Forelimb muscle (tissue), 1 donor: ENCODE measurements at regions not wholly inside any gene's neighbourhood (a gene's known extent, or its start where the extent isn't known, plus 50 kb on each side); places are given as distances from the start of the nearest gene placed in this dataset.
A peak's percentile ranks its signal among the peaks of the same experiment; 100 is the strongest.

Source experiments
- DNase-seq: peaks from one replicate; pipeline ENCODE4 v3.0.0-alpha.2; 2013; ENCODE audit warnings: low read depth

- DNase-seq: no peak
These were observed 562.7 kb upstream of the NRSN1 start for GRCh38 chr6:23563323-23563722.

- DNase-seq: no peak
These were observed 559.6 kb upstream of the NRSN1 start for GRCh38 chr6:23566418-23566817.

DNA sequence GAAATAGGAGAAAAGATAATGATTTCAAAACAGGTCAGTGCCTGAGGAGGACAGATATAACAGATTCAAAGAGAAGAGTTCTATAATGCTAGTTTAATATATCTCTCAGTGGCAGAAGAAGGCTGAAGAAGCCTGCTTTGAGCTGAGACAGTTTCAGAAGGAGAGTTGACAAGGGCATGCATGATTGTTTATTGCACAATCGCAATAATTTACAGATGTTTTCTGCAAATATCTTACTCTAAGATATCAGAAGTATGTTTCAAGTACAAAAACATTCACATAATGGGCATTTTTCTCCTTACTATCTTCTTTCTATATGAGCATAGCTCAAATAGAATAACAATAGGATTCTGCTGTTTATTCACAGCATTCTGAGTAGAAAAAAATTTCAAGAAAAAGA, 557.7 kb upstream of the NRSN1 start:
- DNase-seq: no peak

- DNase-seq: no peak
These were observed 541.8 kb upstream of the NRSN1 start for GRCh38 chr6:23584134-23584763.

DNA sequence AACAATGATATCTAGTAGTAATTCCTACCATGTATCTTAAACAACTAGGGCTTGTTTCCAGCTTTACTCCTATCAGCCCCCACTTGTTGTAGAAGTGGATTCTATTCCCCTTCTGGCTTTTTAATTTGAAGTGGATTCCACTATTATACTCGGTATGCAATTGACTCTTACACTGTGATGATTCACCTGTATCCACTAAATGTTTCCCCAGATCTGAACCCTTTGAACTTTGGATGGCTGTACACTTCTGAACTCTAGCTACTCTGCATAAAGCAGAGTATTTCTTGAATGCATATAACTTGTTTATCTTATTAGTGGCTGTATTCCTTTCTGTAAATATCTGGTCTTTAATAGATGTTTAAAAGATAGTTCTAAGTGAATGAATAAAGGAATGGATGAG, 538.4 kb upstream of the NRSN1 start:
- DNase-seq: no peak

GRCh38 chr6:23589811-23590210, 536.2 kb upstream of the NRSN1 start:
- DNase-seq: no peak

DNA sequence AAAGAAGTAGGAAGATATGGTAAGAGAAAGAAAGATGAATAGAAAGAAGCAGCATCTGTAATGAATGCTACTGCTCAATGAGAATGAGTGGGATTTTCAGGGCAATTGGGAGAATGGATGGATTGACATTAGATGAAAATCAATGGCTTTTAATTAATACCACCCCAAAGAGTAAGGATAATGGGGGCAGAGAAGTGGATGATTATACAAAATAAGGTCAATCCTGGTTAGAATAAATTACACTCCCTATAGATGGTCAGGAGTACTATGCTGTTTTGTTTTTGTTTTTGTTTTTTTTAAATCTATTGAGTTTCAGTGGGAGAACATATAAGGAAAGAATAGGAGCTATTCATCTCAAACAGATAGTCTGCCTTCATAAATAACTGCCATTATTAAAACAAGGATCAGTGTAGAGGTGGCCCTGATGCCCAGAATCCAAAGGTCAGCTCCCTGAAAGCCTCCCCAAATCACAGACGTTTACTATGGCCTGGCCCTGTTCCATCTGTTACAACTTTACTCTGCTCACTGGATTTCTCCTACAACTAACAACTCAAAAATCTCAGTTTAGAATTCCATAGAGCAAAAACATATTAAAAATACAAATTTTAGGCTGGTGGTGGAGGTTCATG, 535.4 kb upstream of the NRSN1 start:
- DNase-seq: no peak

GRCh38 chr6:23591761-23592160, 534.3 kb upstream of the NRSN1 start:
- no peak for DNase-seq

- no peak for DNase-seq
These were observed 525.9 kb upstream of the NRSN1 start for GRCh38 chr6:23600118-23600517.

GRCh38 chr6:23601811-23602345, 524.1 kb upstream of the NRSN1 start:
- no peak for DNase-seq

DNA sequence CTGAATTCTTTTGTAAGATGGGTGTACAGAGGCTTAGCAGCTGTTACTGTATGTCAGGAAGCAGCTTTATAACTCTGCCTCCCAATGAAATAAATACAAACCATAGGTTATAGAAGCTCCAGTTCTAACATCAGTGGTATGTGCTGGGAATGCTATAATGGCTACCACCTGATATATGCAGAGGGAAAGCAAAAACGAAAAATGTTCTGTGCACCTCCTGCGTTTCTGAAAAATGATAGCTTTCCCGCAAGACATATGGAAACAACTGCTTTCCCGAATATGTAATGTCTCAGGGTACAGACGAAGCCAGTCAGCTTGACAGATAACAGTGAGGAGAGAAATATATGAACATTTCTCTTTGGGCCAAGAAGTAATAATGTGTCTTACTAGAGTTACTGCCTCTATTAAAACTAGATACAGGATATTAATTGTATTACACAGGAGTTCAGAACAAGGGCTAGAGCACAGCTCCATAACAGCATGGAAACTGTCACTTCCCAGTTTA, 517.0 kb upstream of the NRSN1 start:
- DNase-seq: no peak

DNA sequence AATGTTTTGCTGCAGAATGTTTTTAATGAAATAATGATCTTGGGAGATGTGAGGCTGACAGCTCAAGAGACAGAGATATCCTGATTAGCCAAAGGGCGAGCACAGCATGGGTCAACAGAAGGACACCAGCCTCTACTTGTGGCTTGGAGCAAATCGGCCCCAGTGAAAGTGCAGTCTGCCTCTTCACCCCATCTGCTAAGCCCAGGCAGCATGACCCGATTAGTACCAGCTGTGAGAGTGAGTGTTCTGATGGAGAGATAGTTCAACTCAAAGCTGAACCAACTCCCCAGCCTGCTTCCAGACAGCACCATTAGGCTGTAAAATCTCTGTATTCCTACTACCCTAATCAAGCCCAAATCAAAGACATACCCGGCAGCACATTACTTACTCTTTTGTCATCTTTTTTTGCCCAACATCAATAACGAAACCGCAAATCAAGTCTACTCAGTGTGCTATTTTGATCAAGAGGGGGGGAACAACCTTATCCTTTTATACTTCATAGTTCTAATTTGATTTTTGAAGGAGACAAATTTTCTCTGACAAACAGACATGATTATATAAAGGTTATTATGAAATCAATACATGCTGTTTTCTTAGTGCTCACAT, 514.1 kb upstream of the NRSN1 start:
- no peak for DNase-seq

DNA sequence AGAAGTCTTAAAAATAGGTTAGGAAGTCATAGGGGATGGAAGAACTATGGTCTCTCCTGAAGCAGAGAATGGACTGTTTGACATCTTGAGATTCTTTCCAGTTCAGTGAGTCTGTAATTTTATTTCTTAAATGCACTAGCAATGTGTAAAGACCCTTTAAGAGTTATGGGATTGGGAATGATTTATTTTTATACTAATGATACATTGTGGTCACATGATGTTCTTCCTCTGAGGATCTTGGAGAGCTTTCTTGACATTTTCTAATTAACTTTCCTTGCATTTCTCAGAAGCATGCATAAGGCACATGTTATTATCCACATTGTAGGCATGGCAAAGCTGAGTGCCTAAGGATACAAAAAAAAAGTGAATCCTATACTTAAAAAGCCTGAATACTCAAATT, 507.6 kb upstream of the NRSN1 start:
- DNase-seq: no peak

GRCh38 chr6:23620911-23621401, 505.1 kb upstream of the NRSN1 start:
- peak; percentile 29 for DNase-seq

- no peak for DNase-seq
These were observed 495.0 kb upstream of the NRSN1 start for GRCh38 chr6:23630726-23631635.

GRCh38 chr6:23633996-23634395, 492.0 kb upstream of the NRSN1 start:
- DNase-seq: no peak

GRCh38 chr6:23635150-23635549, 490.9 kb upstream of the NRSN1 start:
- DNase-seq: no peak

- DNase-seq: no peak
These were observed 488.7 kb upstream of the NRSN1 start for GRCh38 chr6:23637296-23637695.

GRCh38 chr6:23642849-23643248, 483.2 kb upstream of the NRSN1 start:
- DNase-seq: no peak

DNA sequence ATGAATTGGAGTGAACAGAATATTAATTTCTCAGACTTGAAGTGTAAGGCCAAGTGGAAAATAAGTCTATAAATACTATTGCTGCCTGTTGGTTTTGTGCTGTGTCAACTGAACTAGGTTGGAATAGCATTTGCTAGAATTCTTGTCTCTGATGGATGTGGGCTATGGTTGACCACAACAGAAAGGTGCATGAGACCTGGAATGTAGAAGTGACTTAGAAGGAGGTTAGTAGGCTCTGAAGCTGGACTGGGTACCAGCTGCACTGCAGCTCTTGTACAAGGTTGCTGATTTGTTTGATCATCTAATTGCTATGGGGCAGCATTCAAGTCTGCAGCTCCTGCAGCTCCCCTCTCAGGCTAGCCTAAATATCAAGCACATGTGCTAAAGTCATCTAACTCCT, 479.0 kb upstream of the NRSN1 start:
- DNase-seq: no peak

DNA sequence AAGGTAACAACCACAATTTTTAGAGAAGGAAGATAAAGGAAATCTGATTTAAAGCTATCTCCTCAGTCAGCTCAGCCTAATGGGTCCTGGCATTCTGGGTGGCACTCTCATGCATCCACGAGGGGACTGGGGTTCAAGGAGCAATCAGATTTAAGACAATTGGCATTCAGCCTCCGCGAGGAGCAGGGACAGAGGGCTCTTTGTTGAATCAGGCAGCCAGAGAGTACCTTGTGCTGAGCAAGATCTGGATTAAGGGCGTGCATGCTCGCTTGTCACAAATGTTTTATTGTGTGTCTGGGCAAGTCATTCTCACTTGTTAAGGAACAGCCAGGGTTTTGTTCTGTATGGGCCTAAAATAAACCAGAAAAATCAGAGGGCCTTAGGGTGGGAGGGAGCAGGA, 475.3 kb upstream of the NRSN1 start:
- DNase-seq: no peak

GRCh38 chr6:23654745-23655144, 471.3 kb upstream of the NRSN1 start:
- no peak for DNase-seq
